ENCODE measurements at regions not wholly inside any gene's neighbourhood (a gene's known extent, or its start where the extent isn't known, plus 50 kb on each side); places are given as distances from the start of the nearest gene placed in this dataset.

- TF ChIP-seq FOXM1 (IDR thresholded peaks at IDR 0.05; ENCODE audit: borderline replicate concordance): no peak
- no peak for TF ChIP-seq PKNOX1 (IDR thresholded peaks at IDR 0.05)
- TF ChIP-seq BHLHE40 (IDR thresholded peaks at IDR 0.05; ENCODE audit: borderline replicate concordance): no peak
- TF ChIP-seq NFRKB (IDR thresholded peaks at IDR 0.05): no peak
- TF ChIP-seq FOXA1 (IDR thresholded peaks at IDR 0.05): no peak
- no peak for TF ChIP-seq SUZ12 (IDR thresholded peaks at IDR 0.05)
- TF ChIP-seq FOXK2 (IDR thresholded peaks at IDR 0.05): no peak
Measured at GRCh38 chr3:59655418-59656015, 605.7 kb upstream of the CFAP20DC start.
